Coronary artery (tissue), 2 donors: ENCODE measurements at regions not wholly inside any gene's neighbourhood (a gene's known extent, or its start where the extent isn't known, plus 50 kb on each side); places are given as distances from the start of the nearest gene placed in this dataset.

Experiments used
- DNase-seq: peaks from one replicate; pipeline ENCODE4 v3.0.0-alpha.2; 2017; ENCODE audit warnings: low spot score
- H3K27ac ChIP-seq, 2 donors: fragments of 200-600 bp; sonication (generic); one replicate each; pipeline ENCODE4 v1.5.1; 2016 to 2019
- H3K4me3 ChIP-seq: fragments of 200-600 bp; sonication (generic); 2 replicates; pipeline ENCODE4 v1.5.1; 2016; ENCODE audit warnings: mild to moderate bottlenecking, moderate library complexity
- TF ChIP-seq, protein P1 (sequence below): fragments of 200-600 bp; sonication (generic); IDR thresholded peaks from one replicate; pipeline ENCODE4 v1.5.1; 2019; ENCODE audit warnings: antibody characterized with exemption

DNA sequence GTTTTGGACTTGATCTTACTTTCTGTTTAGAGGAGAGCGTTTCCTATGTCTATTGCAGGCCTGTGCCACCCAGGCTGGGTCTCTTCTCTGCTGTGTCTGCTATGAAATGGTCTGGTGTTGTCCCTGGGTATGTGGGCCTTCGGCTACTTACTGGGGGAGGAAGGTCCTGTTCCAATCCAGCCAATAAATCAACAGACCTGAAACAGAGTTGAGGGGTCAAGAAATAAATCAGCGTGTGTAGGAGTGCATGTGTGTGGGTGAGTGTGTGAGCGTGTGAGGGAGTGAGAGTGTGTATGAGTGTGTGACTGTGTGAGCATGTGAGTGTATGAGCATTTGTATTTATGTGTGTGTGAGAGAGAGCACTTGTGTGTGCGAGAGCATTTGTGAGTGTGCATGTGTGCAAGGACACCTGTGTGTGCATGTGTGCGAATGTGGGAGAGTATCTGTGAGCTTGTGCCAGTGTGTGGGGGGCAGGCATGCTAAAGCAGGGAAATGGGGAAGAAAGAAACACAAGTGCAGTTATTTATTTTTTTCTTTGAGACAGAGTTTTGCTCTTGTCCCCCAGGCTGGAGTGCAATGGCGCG is 86.3 kb upstream of the PMEPA1 start:
- Histone ChIP-seq H3K4me3 (no peak overlapping the region), H3K27ac (no peak overlapping the region)
- TF ChIP-seq, protein P1, sequence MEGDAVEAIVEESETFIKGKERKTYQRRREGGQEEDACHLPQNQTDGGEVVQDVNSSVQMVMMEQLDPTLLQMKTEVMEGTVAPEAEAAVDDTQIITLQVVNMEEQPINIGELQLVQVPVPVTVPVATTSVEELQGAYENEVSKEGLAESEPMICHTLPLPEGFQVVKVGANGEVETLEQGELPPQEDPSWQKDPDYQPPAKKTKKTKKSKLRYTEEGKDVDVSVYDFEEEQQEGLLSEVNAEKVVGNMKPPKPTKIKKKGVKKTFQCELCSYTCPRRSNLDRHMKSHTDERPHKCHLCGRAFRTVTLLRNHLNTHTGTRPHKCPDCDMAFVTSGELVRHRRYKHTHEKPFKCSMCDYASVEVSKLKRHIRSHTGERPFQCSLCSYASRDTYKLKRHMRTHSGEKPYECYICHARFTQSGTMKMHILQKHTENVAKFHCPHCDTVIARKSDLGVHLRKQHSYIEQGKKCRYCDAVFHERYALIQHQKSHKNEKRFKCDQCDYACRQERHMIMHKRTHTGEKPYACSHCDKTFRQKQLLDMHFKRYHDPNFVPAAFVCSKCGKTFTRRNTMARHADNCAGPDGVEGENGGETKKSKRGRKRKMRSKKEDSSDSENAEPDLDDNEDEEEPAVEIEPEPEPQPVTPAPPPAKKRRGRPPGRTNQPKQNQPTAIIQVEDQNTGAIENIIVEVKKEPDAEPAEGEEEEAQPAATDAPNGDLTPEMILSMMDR = no peak
- DNase-seq = no peak

DNA sequence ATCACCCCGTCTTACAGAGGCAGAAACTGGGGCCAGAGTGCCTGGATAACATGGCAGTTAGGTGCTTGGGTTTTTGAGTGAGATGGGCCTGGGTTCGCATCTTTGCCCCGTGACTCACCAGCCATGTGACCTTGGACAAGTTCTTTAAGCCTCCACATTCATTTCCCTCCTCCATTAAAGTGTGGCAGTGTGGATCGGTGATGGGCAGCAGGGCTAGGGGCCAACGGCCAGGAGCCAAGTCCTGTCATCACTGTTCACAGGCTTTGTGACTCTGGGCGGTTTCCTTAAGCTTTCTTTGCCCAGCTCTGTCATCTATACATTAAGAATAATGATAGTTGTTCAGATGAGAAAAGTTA is 85.5 kb upstream of the PMEPA1 start:
- no peak overlapping the region for H3K27ac ChIP-seq
- no peak overlapping the region for H3K4me3 ChIP-seq
- no peak for DNase-seq
- TF ChIP-seq, protein P1 = no peak

DNA sequence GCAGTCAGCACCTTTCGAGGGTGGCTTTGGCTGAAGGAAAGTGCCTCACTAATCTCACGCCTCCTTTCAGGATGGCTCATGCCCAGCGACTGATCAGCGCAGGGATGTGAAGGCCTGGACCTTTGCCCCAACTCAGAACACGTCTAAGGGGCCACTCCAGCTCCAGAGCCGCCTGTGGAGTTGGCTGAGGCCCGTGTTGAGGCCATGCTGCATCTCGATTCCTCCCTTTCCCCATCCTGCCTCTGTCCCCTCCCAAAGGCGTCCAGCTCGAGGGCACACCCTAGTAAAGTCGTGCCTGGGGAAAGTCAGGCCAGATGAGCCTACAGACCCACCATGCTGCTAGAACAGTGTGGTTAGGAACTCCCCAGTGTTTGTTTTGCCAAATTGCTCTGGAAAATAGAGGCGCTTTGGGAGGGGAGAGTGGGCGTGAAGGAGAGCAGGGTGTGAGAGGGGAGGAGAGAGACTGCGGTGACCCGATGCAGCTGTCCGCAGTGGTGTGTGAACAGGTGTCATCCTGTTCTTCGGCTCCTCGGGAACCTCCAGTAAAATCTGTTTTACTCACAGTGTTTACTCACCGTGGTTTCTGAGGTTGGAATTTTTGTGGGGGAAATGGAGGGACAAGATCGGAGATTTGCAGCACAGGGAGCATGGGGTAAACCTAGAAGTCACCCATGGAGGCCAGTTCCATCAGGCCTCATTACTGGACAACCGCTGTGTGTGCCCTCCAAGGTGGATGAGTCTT is 85.0 kb upstream of the PMEPA1 start:
- no peak overlapping the region for H3K27ac ChIP-seq
- no peak overlapping the region for H3K4me3 ChIP-seq
- TF ChIP-seq, protein P1 = no peak
- no peak for DNase-seq

DNA sequence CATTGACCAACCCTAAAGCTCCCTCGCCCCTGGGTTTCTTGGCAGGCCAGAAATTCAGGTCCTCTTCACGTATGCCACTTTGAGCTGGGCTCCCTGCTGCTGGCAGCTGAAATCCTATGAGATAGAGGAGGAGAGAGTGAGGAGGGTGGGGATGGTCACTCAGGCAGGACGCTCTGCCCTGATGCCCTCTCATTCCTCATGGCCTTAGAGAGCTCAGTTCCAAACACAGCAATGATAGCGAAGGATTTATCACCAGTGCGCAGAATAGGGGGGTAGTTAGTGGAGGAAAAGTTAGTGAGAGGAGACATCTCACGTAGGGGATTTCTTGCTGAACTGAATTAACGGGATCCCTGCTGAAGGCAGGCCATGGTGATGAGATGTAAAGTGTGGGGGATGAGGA is 84.2 kb upstream of the PMEPA1 start:
- Histone ChIP-seq H3K27ac (no peak overlapping the region), H3K4me3 (no peak overlapping the region)
- DNase-seq = no peak
- TF ChIP-seq, protein P1 = no peak

DNA sequence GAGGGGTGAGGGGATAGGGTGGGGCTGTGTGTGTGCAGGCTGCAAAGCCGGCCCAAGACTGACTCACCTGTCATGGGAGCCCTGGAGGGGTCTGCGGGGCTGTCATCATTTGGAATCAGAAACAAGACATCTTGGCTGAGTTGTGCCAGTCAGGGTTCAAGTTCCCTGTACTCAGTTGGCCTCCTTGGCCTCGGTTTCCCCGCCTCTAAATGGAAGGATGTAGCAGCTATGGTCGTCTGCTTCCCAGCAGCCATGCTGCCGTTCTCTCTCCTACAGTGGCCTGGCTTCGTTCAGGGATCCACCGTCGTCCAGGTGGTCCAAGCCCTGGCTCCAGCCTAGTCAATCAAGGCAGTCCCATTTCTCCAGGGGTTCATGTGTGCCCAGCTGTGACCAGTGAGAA is 83.6 kb upstream of the PMEPA1 start:
- H3K4me3 ChIP-seq = no peak overlapping the region
- TF ChIP-seq, protein P1 = no peak
- no peak for DNase-seq
- no peak overlapping the region for H3K27ac ChIP-seq

DNA sequence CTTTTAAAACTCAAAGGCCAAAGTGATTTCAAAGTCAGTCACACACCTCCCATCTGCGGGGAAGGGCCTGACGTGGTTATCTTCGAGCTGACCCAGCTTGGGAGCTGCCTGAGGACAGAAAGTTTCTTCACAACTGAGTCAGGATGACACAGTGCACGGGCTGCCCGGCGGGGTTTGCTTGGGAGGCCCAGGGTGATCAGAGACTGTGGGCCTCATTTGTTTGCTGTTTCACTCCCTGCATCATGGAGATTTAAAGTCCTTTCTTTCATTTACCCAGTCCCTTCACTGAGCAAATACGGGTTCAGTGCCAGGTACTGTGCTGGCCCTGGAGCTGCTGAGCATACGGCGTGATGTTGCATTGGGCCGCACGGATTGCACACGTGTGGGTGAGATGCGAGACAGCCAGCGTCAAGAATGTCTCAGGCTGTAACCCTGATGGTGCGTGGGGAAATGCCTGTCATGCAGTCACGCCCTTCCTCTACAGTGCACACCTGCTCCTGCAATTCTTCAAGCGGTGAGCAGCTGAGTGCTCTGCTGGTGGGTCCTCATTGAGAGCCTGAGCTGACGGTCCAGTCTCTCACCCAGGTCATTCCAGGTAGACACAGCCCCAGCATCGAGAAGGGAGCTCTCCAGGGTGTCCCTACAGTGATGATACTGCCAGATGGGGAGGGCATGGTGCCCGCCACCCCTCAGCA is 82.7 kb upstream of the PMEPA1 start:
- TF ChIP-seq, protein P1 = no peak
- no peak for DNase-seq
- Histone ChIP-seq H3K27ac (no peak overlapping the region), H3K4me3 (no peak overlapping the region)
